GM12891 (cell line): ENCODE measurements at regions not wholly inside any gene's neighbourhood (a gene's known extent, or its start where the extent isn't known, plus 50 kb on each side); places are given as distances from the start of the nearest gene placed in this dataset.

Experiments used
- DNase-seq: peaks from one replicate; pipeline ENCODE4 v3.0.0; 2011; ENCODE audit warnings: low spot score; ENCODE audit not compliant: insufficient read length
- FAIRE-seq: peaks from 2 replicates; lab custom pipeline; 2011; peaks lifted over from hg19 to GRCh38; lab: Jason Lieb, UNC
- PAX5 ChIP-seq: IDR thresholded peaks from 2 replicates; pipeline ENCODE4 v1.6.1; 2011; ENCODE audit warnings: low read length, moderate library complexity, mild to moderate bottlenecking; ENCODE audit not compliant: insufficient read depth, severe bottlenecking
- POLR2A ChIP-seq: IDR thresholded peaks from 2 replicates; pipeline ENCODE4 v1.6.1; 2011; ENCODE audit warnings: low read depth, low read length, control low read depth
- POLR2AphosphoS5 ChIP-seq: IDR thresholded peaks from 2 replicates; pipeline ENCODE4 v1.6.1; 2011; ENCODE audit warnings: low read depth, low read length, control low read depth
- POU2F2 ChIP-seq: IDR thresholded peaks from 2 replicates; pipeline ENCODE4 v1.6.1; 2011; ENCODE audit warnings: low read depth, mild to moderate bottlenecking, control low read depth, low read length, moderate library complexity
- SPI1 ChIP-seq: IDR thresholded peaks from 2 replicates; pipeline ENCODE4 v1.6.1; 2011; ENCODE audit warnings: low read depth, low read length, control low read depth
- TAF1 ChIP-seq: IDR thresholded peaks from 2 replicates; pipeline ENCODE4 v1.6.1; 2011; ENCODE audit warnings: low read depth, low read length, control low read depth

DNA sequence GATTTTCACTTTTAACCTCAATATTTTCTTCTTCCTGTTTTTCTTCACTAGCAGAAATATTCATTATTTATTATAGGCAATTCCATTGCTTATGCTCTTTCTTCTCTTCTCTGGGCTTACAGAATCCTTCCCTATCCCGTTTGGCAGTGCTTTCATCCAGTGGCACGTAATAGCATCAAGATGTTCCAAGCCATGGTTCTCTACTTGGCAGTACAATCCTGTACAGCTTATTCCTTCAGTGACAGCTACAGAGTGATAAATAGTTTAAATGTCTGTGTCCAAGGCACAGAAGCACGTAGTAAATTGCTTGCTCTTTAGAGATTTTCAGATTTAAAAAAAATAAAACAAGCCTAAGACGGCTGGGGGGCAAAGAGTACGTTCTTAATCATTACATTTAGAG, 1964.3 kb downstream of the SUCLG1 start:
- no peak for DNase-seq
- no peak for FAIRE-seq
- TF ChIP-seq POLR2AphosphoS5 (no peak), PAX5 (no peak), POU2F2 (no peak), TAF1 (no peak), SPI1 (no peak), POLR2A (no peak)

DNA sequence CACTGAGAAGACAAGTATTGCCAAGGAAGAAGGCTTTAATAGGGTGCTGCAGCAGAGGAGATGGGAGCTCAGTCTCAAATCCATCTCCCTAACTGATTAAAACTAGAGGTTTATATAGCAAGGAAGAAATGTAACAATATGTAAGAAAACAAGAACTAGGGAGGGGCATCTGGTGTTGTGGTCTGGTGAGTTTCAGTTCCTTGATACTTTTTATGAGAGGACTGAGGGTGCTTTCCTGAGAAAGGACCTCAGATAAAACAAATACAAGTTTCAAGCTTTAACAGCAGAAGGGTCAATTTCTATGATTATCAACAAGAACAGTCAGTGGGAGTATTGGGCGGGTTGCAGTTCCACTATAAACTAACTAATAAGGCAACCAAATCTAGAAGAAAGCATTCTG, 1967.5 kb downstream of the SUCLG1 start:
- FAIRE-seq = no peak
- TF ChIP-seq POLR2AphosphoS5 = no peak
- TF ChIP-seq TAF1 = no peak
- no peak for TF ChIP-seq POLR2A
- TF ChIP-seq SPI1 = peak; percentile 69
- no peak for TF ChIP-seq PAX5
- no peak for DNase-seq

DNA sequence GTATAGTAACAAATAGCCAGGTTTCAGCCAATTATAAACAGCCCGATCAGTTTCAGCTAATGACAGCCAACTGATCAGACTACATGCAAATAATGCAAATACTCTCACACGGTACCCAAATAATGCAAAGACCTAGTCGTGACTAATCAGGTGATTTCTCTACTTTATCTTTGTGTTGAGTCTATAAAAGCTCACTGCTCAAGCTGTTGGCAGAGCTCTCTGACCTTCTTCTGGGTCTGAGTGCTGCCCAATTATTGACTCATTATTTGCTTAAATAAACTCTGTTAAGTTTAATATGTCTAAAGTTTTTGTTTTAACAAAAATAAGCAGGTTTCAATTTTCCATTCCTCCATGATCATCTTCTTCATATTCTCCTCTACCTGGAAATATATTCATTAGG, 1971.7 kb downstream of the SUCLG1 start:
- FAIRE-seq = no peak
- no peak for DNase-seq
- TF ChIP-seq PAX5 (no peak), TAF1 (no peak), POLR2A (no peak), POU2F2 (no peak), POLR2AphosphoS5 (no peak), SPI1 (no peak)

DNA sequence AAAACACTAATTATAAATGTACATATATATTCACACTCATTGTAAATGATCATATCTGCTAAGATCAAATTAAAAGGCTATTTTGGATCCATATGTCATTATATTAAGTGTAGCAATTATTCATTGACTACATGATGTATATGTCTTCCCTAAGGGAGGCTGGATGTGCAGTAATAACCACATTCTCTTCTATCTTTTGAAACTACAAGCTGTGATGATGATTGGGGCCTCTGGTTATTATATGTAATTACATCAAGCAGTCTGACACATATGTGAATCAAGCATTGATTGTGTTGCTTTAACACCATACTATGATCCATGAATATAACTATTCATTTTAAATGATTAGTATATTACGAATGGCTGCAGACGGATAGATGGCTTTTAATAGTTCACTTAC, 1973.4 kb downstream of the SUCLG1 start:
- TF ChIP-seq PAX5 (no peak), POLR2AphosphoS5 (no peak), POLR2A (no peak), POU2F2 (no peak), SPI1 (no peak), TAF1 (no peak)
- FAIRE-seq = no peak

DNA sequence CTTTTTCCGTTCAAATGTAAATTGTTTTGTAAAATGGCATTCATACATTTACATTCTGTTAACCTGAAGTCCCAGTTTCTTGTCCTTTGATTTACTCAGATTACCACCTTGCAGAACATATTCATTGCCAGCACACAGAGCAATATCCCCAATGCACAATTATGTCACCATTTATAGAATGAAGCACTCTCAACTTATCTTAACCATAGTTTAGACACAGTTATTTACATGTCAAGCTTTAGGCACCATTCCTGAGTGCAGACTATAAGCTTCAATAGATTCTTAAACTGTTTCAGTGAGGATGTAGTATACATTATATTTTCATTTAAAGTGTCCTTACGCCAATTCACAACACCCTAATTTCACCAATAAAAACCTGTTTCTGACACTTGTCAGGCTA, 1977.9 kb downstream of the SUCLG1 start:
- TF ChIP-seq POU2F2 (no peak), POLR2AphosphoS5 (no peak), PAX5 (no peak), TAF1 (no peak), SPI1 (no peak), POLR2A (no peak)
- DNase-seq (no peak), FAIRE-seq (no peak)

More for the DNA sequence above, 1973.4 kb downstream of the SUCLG1 start:
- DNase-seq = no peak

DNA sequence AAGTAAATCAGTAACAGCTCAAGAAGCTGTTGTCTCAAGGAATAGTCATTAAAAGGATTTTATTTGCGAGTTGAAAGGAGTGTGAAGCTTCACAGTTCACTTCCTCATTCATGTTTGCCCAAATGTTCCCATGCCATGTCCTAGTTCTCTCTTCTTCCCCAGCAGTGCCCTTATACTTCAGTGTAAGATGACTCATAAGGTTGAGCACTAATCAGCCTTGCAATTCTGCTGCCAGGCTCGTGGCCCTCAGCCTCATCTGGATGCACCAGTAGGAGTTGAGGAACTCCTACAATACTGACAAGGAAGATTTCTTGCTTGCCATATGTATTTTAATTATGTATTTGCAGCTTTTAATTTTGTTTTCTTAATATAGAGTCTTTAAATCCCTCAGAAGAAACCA, 1980.4 kb downstream of the SUCLG1 start:
- FAIRE-seq = no peak
- TF ChIP-seq PAX5 (no peak), SPI1 (no peak), TAF1 (no peak), POLR2A (no peak), POLR2AphosphoS5 (no peak), POU2F2 (no peak)
- no peak for DNase-seq

DNA sequence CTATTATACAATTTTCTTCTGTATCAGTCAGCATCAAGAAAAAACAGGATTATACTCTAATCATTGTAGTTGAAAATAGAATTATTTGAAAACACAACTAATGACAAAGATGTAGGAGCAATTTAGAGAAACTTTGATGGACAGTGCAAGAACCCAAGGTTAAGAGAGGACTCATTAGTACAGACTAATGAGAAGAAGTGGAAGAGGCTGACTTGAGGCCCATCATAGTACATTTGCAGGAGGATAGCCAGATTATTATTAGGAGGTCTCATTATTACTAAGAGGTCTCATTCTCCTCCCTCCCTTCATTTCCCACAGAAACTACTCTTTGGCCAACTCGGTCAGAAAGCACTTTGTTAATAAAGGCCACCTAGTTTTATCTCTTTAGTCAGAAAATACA, 1983.0 kb downstream of the SUCLG1 start:
- FAIRE-seq = no peak
- DNase-seq = no peak
- TF ChIP-seq POLR2A = no peak
- TF ChIP-seq PAX5 = no peak
- TF ChIP-seq SPI1 = no peak
- no peak for TF ChIP-seq POU2F2
- no peak for TF ChIP-seq POLR2AphosphoS5
- no peak for TF ChIP-seq TAF1

DNA sequence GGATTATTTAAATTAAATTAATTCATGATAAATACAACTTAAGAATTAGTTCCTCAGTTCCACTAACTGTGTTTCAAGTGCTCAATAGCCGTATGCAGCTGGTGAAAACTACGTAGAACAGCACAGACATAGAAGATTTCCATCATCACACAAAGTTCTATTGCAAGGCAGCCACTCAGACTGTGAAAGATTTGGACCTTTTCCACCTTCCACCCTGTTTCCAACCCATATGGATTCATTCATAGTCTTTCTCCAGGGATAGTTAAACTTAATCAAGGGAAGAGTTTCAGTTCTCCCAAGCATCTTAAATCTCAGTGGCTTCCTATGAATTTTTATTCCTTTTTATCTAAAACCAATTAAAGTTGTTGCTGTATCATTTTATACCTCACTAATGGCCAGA, 2030.8 kb downstream of the SUCLG1 start:
- no peak for FAIRE-seq
- TF ChIP-seq SPI1 (no peak), POLR2A (no peak), TAF1 (no peak), POU2F2 (no peak), PAX5 (no peak), POLR2AphosphoS5 (no peak)
- DNase-seq = no peak

DNA sequence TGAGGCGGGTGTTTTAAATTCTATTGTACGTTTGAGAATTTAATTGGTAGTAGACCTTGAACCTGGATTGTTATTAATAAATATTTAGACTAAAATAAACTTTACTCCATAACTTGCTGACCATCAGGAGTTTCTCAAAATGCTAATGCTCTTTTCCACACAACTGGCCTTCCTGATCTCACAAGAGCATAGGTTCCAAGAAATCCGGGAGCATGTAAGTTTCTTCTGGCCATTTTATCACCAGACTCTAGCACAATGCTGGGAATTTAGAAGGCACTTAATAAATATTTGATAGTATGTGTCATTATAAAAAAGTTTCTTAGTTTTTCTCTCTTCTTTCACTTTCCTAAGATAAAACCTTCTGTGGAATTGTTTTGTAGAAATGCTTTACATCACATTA, 2047.1 kb downstream of the SUCLG1 start:
- DNase-seq (no peak), FAIRE-seq (no peak)
- TF ChIP-seq POLR2AphosphoS5 (no peak), PAX5 (no peak), TAF1 (no peak), POU2F2 (no peak), SPI1 (no peak), POLR2A (no peak)

DNA sequence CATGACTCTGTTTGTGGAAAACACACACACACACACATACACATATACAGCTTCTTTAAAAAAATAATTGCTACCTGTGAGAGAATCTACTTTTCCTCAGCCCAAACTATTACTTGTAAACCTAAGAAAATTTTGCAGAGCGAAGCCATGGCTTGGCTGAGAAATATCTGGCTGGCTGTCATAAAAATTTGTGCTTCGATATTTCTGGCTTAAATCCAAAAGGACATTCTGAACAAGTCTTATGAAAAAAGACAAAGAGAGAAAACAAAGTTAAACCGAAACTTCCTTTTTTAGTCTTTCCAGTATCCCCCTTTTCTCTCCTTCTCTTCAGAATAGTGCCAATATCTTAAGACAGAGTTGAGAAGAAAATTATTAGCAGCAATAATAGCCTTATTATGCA, 2048.0 kb downstream of the SUCLG1 start:
- DNase-seq (no peak), FAIRE-seq (no peak)
- TF ChIP-seq POU2F2 (no peak), TAF1 (no peak), PAX5 (no peak), POLR2A (no peak), POLR2AphosphoS5 (no peak)
